ENCODE measurements at regions not wholly inside any gene's neighbourhood (a gene's known extent, or its start where the extent isn't known, plus 50 kb on each side); places are given as distances from the start of the nearest gene placed in this dataset.

- no peak for TF ChIP-seq POLR2A (IDR thresholded peaks at IDR 0.05)
- no peak for TF ChIP-seq CTCF (IDR thresholded peaks at IDR 0.05)
- TF ChIP-seq EP300 (IDR thresholded peaks at IDR 0.05) = no peak
- no peak for TF ChIP-seq POLR2AphosphoS5 (IDR thresholded peaks at IDR 0.05)
Measured at GRCh38 chr1:170365331-170365730, 166.6 kb upstream of the GORAB start.
